H1 (cell line): ENCODE measurements at regions not wholly inside any gene's neighbourhood (a gene's known extent, or its start where the extent isn't known, plus 50 kb on each side); places are given as distances from the start of the nearest gene placed in this dataset.

Experiments used
- CTCF ChIA-PET: fragments of 300-600 bp; sonication (Branson Sonifier 250); formaldehyde crosslinking; loops from one replicate; lab custom pipeline; 2021; ENCODE audit not compliant: partially characterized antibody; lab: Charles Lee
- POLR2A ChIA-PET: fragments of 300-600 bp; sonication (Branson Sonifier 250); formaldehyde crosslinking; loops from one replicate; lab custom pipeline; 2021; ENCODE audit warnings: inconsistent platforms; ENCODE audit not compliant: partially characterized antibody; lab: Charles Lee
- DNase-seq, 2 experiments: peaks; one replicate each; pipeline versions ENCODE4 v3.0.0 to v3.0.0-alpha.2; 2010 to 2022; ENCODE audit warnings: low spot score in 2 of 2, low read depth in 1 of 2, mixed read lengths in 1 of 2
- FAIRE-seq: peaks from 2 replicates; lab custom pipeline; 2011; peaks lifted over from hg19 to GRCh38; lab: Jason Lieb, UNC
- H2AFZ ChIP-seq: 2 replicates; pipeline ENCODE4 v1.8.1; 2012; ENCODE audit warnings: low read length, inconsistent platforms
- H2AK5ac ChIP-seq: 2 replicates; pipeline ENCODE4 v1.6.1; 2013; ENCODE audit warnings: low read depth, low read length
- H2BK120ac ChIP-seq: replicated peaks from 2 replicates; pipeline ENCODE3; 2013; ENCODE audit warnings: low read depth, low read length, inconsistent platforms
- H2BK12ac ChIP-seq: 2 replicates; pipeline ENCODE4 v1.6.1; 2013; ENCODE audit warnings: low read depth, low read length
- H2BK15ac ChIP-seq: 2 replicates; pipeline ENCODE4 v1.6.1; 2013; ENCODE audit warnings: low read length
- H2BK20ac ChIP-seq: 2 replicates; pipeline ENCODE4 v1.6.1; 2013; ENCODE audit warnings: low read length
- H2BK5ac ChIP-seq: 2 replicates; pipeline ENCODE4 v1.6.1; 2013; ENCODE audit warnings: low read depth, low read length
- H3K14ac ChIP-seq: 2 replicates; pipeline ENCODE4 v1.6.1; 2013; ENCODE audit warnings: inconsistent platforms; ENCODE audit not compliant: insufficient read length
- H3K18ac ChIP-seq: 2 replicates; pipeline ENCODE4 v1.6.1; 2013; ENCODE audit warnings: low read length; ENCODE audit errors: extremely low read depth
- H3K23ac ChIP-seq: 2 replicates; pipeline ENCODE4 v1.6.1; 2013; ENCODE audit warnings: inconsistent platforms; ENCODE audit not compliant: insufficient read length
- H3K23me2 ChIP-seq: 2 replicates; pipeline ENCODE4 v1.6.1; 2013; ENCODE audit warnings: low read depth, low read length
- H3K27ac ChIP-seq: 2 replicates; pipeline ENCODE4 v1.6.1; 2011; ENCODE audit warnings: low read depth, low read length, inconsistent platforms
- H3K27me3 ChIP-seq, 4 experiments: replicated peaks in 1 of 4; 1 replicate in 1 of 4; 2 replicates in 3 of 4; pipeline versions ENCODE4 v1.6.1 to v1.8.1; 2011 to 2013; ENCODE audit warnings: low read length in 3 of 4, mild to moderate bottlenecking in 3 of 4, inconsistent platforms in 2 of 4, mixed read lengths in 2 of 4, moderate library complexity in 1 of 4; ENCODE audit not compliant: control insufficient read depth in 3 of 4, insufficient read depth in 3 of 4; ENCODE audit errors: extremely low read depth in 1 of 4
- H3K36me3 ChIP-seq, 4 experiments: 2 replicates each; pipeline versions ENCODE4 v1.6.1 to v1.8.1; 2011 to 2013; ENCODE audit warnings: mild to moderate bottlenecking in 4 of 4, low read length in 3 of 4, moderate library complexity in 2 of 4, control low read depth in 1 of 4, inconsistent platforms in 1 of 4; ENCODE audit not compliant: insufficient read depth in 4 of 4, control insufficient read depth in 2 of 4
- H3K4ac ChIP-seq: replicated peaks from 2 replicates; pipeline ENCODE3; 2013; ENCODE audit warnings: low read length, low read depth, mixed read lengths, inconsistent platforms; ENCODE audit not compliant: insufficient read length
- H3K4me1 ChIP-seq, 4 experiments: replicated peaks in 1 of 4; 1 replicate in 1 of 4; 2 replicates in 3 of 4; pipeline versions ENCODE4 v1.6.1 to v1.8.1; 2011 to 2013; ENCODE audit warnings: low read length in 3 of 4, inconsistent platforms in 2 of 4, mixed read lengths in 1 of 4; ENCODE audit not compliant: insufficient read depth in 4 of 4, control insufficient read depth in 3 of 4
- H3K4me2 ChIP-seq, 2 experiments: 2 replicates each; pipeline versions ENCODE4 v1.6.1 to v1.8.1; 2011 to 2013; ENCODE audit warnings: low read depth in 2 of 2, low read length in 2 of 2, control low read depth in 1 of 2, inconsistent platforms in 1 of 2, mild to moderate bottlenecking in 1 of 2; ENCODE audit not compliant: insufficient read depth in 1 of 2
- H3K4me3 ChIP-seq, 4 experiments: fragments of 200-600, 300-600 bp in 1 of 4; sonication (generic), shearing (Covaris generic), sonication (Bioruptor Twin) in 1 of 4; 2 replicates each; pipeline versions ENCODE4 v1.5.1 to v1.8.1; 2011 to 2016; ENCODE audit warnings: low read length in 4 of 4, low read depth in 3 of 4, control low read depth in 2 of 4, inconsistent platforms in 2 of 4, mild to moderate bottlenecking in 2 of 4, mixed read lengths in 1 of 4, moderate library complexity in 1 of 4; ENCODE audit not compliant: insufficient read depth in 2 of 4; ENCODE audit errors: extremely low read depth in 1 of 4
- H3K56ac ChIP-seq: replicated peaks from 2 replicates; pipeline ENCODE3; 2013; ENCODE audit warnings: low read depth, mild to moderate bottlenecking, mixed read lengths, low read length, inconsistent platforms; ENCODE audit not compliant: insufficient read length
- H3K79me1 ChIP-seq: 2 replicates; pipeline ENCODE4 v1.6.1; 2013; ENCODE audit warnings: low read depth, low read length, control low read depth
- H3K79me2 ChIP-seq, 2 experiments: 2 replicates each; pipeline versions ENCODE4 v1.6.1 to v1.8.1; 2012 to 2013; ENCODE audit warnings: low read length in 2 of 2, mild to moderate bottlenecking in 2 of 2, inconsistent platforms in 1 of 2; ENCODE audit not compliant: insufficient read depth in 2 of 2, control insufficient read depth in 1 of 2
- H3K9ac ChIP-seq, 4 experiments: replicated peaks in 1 of 4; 1 replicate in 1 of 4; 2 replicates in 3 of 4; pipeline versions ENCODE4 v1.6.1 to v1.8.1; 2011 to 2013; ENCODE audit warnings: low read depth in 3 of 4, low read length in 3 of 4, control low read depth in 2 of 4, mild to moderate bottlenecking in 2 of 4, moderate library complexity in 2 of 4, inconsistent platforms in 1 of 4; ENCODE audit errors: extremely low read depth in 1 of 4
- H3K9me3 ChIP-seq, 2 experiments: 2 replicates each; pipeline versions ENCODE4 v1.6.1 to v1.8.1; 2012 to 2013; ENCODE audit warnings: mild to moderate bottlenecking in 2 of 2, moderate library complexity in 2 of 2, control low read depth in 1 of 2, inconsistent platforms in 1 of 2, low read depth in 1 of 2, low read length in 1 of 2, mixed read lengths in 1 of 2; ENCODE audit not compliant: insufficient read depth in 2 of 2
- H4K20me1 ChIP-seq, 2 experiments: replicated peaks in 1 of 2; 2 replicates each; pipeline versions ENCODE3 to v1.8.1; 2011 to 2013; ENCODE audit warnings: inconsistent platforms in 2 of 2, low read length in 2 of 2, mild to moderate bottlenecking in 1 of 2; ENCODE audit not compliant: insufficient read depth in 2 of 2, control insufficient read depth in 1 of 2
- H4K5ac ChIP-seq: 2 replicates; pipeline ENCODE4 v1.6.1; 2013; ENCODE audit warnings: low read length, low read depth, mixed read lengths, inconsistent platforms; ENCODE audit not compliant: insufficient read length
- H4K8ac ChIP-seq: 2 replicates; pipeline ENCODE4 v1.8.0; 2013; ENCODE audit warnings: mild to moderate bottlenecking, moderate library complexity, low read length, inconsistent platforms; ENCODE audit not compliant: insufficient read depth; ENCODE audit errors: extremely low read depth
- H4K91ac ChIP-seq: replicated peaks from 2 replicates; pipeline ENCODE3; 2013; ENCODE audit warnings: low read length, mixed read lengths, inconsistent platforms; ENCODE audit not compliant: insufficient read length
- CBX5 ChIP-seq: fragments of 300-800, 300-1000 bp; sonication (generic); IDR thresholded peaks from 2 replicates; pipeline ENCODE4 v1.7.1; 2016; ENCODE audit warnings: antibody characterized with exemption, low read length, low read depth
- CTBP2 ChIP-seq: IDR thresholded peaks from 2 replicates; pipeline ENCODE4 v1.7.0; 2011; ENCODE audit warnings: borderline replicate concordance, mild to moderate bottlenecking, moderate library complexity, mixed read lengths, low read length; ENCODE audit not compliant: insufficient read depth, insufficient read length
- PHF8 ChIP-seq: fragments of 200-600 bp; sonication (generic); conservative IDR thresholded peaks from 2 replicates; pipeline ENCODE4 v1.7.1; 2012; ENCODE audit warnings: low read depth, mild to moderate bottlenecking, inconsistent platforms, low read length, moderate library complexity
- POLR2AphosphoS5 ChIP-seq: IDR thresholded peaks from 2 replicates; pipeline ENCODE4 v1.6.1; 2011; ENCODE audit warnings: low read depth, low read length
- RAD21 ChIP-seq, 2 experiments: IDR thresholded peaks in 1 of 2; conservative IDR thresholded peaks in 1 of 2; 2 replicates each; pipeline ENCODE4 v1.6.1; 2011; ENCODE audit warnings: low read depth in 2 of 2, low read length in 2 of 2, improper control_type of control experiment in 1 of 2, inconsistent platforms in 1 of 2, mild to moderate bottlenecking in 1 of 2, moderate library complexity in 1 of 2
- SIN3A ChIP-seq, 2 experiments: IDR thresholded peaks in 1 of 2; conservative IDR thresholded peaks in 1 of 2; 2 replicates each; pipeline ENCODE4 v1.6.1; 2011 to 2012; ENCODE audit warnings: low read length in 2 of 2, improper control_type of control experiment in 1 of 2, low read depth in 1 of 2, mild to moderate bottlenecking in 1 of 2
- SIRT6 ChIP-seq: IDR thresholded peaks from one replicate; pipeline ENCODE4 v1.7.1; 2012; ENCODE audit warnings: low read length, inconsistent platforms
- ZNF274 ChIP-seq: IDR thresholded peaks from 2 replicates; pipeline ENCODE4 v1.7.0; 2012; ENCODE audit warnings: low read length, borderline replicate concordance; ENCODE audit errors: extremely low read depth
- WGBS, 2 experiments: shearing (Covaris generic) in 1 of 2; methylation state at CpG; one replicate each; pipeline versions ENCODE4 v1.1.6 to v1.1.7; 2013 to 2015; ENCODE audit warnings: low lambda C conversion rate in 2 of 2, mixed read lengths in 2 of 2, inconsistent platforms in 1 of 2, low coverage in 1 of 2, missing lambda C conversion rate in 1 of 2; ENCODE audit not compliant: insufficient replicate concordance in 2 of 2, insufficient coverage in 1 of 2, insufficient read length in 1 of 2; ENCODE audit errors: extremely low coverage in 1 of 2, missing lambda C conversion rate in 1 of 2; 5-methylcytosine and 5-hydroxymethylcytosine counted together

DNA sequence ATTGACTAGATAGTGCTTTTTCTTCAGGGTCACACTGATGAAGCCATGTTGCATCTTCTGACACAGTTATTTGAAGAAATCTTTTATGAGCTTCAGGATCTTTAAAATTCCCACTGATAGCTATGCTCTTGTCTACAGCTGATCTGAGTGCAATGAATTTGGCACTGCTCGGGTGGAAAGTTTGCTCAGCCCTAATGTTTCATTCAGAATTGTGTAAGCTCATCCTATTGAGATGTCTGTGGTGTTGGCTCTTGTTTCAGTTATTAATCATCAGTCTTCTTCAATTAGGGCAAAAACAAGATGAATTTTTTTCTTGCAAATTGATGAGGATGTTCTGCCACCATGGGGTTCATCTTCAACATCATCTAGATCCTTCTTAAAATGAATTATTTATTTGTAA lies 1387.0 kb upstream of the RAG2 start (continued):
- no peak for TF ChIP-seq ZNF274

DNA sequence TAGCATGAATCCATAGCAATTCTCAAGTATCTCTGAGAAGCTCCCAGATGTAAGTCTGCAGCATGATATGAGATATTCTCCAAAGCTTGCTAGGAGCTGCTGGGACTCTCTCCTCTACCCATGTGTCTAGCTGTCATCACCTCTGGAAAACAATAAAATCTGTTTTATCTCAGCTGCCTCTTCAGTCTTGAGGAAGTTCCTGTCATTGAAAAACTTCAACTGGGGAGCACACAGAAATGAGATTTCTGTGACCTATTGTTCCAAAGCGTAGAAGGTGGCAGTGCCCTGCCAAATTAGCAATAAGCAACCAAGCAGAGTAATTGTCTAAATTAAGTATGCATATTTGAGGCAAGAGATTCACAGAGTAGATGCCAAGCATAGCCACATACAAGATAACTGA lies 1380.6 kb upstream of the RAG2 start:
- Histone ChIP-seq H2BK5ac (no peak overlapping the region), H2AFZ (no peak overlapping the region), H3K56ac (no peak overlapping the region), H3K23ac (no peak overlapping the region), H3K27ac (no peak overlapping the region), H3K9me3 (no peaks in the 10 kb centered on the region), H3K4me1 (no peaks in the 10 kb centered on the region), H3K36me3 (no peaks in the 10 kb centered on the region), H3K4me3 (no peak overlapping the region), H3K14ac (no peak overlapping the region), H3K4ac (no peak overlapping the region), H4K8ac (no peak overlapping the region), H3K27me3 (no peaks in the 10 kb centered on the region), H3K79me1 (no peaks in the 10 kb centered on the region), H2AK5ac (no peak overlapping the region), H3K18ac (no peak overlapping the region), H4K20me1 (no peaks in the 10 kb centered on the region), H3K9ac (no peak overlapping the region), H2BK12ac (no peak overlapping the region), H2BK120ac (no peak overlapping the region), H3K79me2 (no peaks in the 10 kb centered on the region), H2BK20ac (no peak overlapping the region), H4K5ac (no peak overlapping the region), H4K91ac (no peak overlapping the region), H2BK15ac (no peak overlapping the region), H3K23me2 (no peaks in the 10 kb centered on the region), H3K4me2 (no peak overlapping the region)
- FAIRE-seq (no peak), DNase-seq (no peak)
- POLR2A ChIA-PET, result no interaction called here
- 96% methylated on average over 1 of the region's 1 CpG; no CpG with 5 or more reads in 1 of the 2 experiments for WGBS, 2 experiments
- CTCF ChIA-PET, result no interaction called here
- TF ChIP-seq CTBP2, result no peak
- TF ChIP-seq PHF8, result no peak
- no peak for TF ChIP-seq POLR2AphosphoS5
- TF ChIP-seq SIN3A (conservative IDR thresholded peaks at IDR 0.05 in 1 of 2, IDR thresholded peaks at IDR 0.05 in 1 of 2; ENCODE audit: low read depth in 1 of 2, low read length in 2 of 2), result no peak
- TF ChIP-seq CBX5, result no peak
- no peak for TF ChIP-seq SIRT6
- no peak for TF ChIP-seq RAD21 (IDR thresholded peaks at IDR 0.05 in 1 of 2, conservative IDR thresholded peaks at IDR 0.05 in 1 of 2; ENCODE audit: low read depth in 2 of 2, low read length in 2 of 2)
